SK-N-SH (cell line): ENCODE measurements at regions not wholly inside any gene's neighbourhood (a gene's known extent, or its start where the extent isn't known, plus 50 kb on each side); places are given as distances from the start of the nearest gene placed in this dataset.

Experiments
- CHD2 ChIP-seq: fragments of 150-350 bp; IDR thresholded peaks from 2 replicates; pipeline ENCODE4 v1.6.1; 2018; ENCODE audit warnings: low read length; ENCODE audit not compliant: partially characterized antibody
- ELF1 ChIP-seq: IDR thresholded peaks from 2 replicates; pipeline ENCODE4 v1.4.0; 2012
- EZH2phosphoT487 ChIP-seq: fragments of 200-600 bp; sonication (generic); IDR thresholded peaks from 2 replicates; pipeline ENCODE4 v1.6.1; 2017; ENCODE audit warnings: low read depth, mixed run types, mild to moderate bottlenecking, antibody characterized with exemption, moderate library complexity, borderline replicate concordance
- NRF1 ChIP-seq: IDR thresholded peaks from 2 replicates; pipeline ENCODE4 v1.6.1; 2012; ENCODE audit warnings: low read depth, mild to moderate bottlenecking, low read length
- POLR2AphosphoS5 ChIP-seq: IDR thresholded peaks from 2 replicates; pipeline ENCODE4 v1.6.1; 2012; ENCODE audit warnings: low read depth, low read length
- TAF1 ChIP-seq: IDR thresholded peaks from 2 replicates; pipeline ENCODE4 v1.6.1; 2012; ENCODE audit warnings: low read depth, mild to moderate bottlenecking, low read length, moderate library complexity, borderline replicate concordance
- YY1 ChIP-seq: IDR thresholded peaks from 2 replicates; pipeline ENCODE4 v1.4.0; 2012; ENCODE audit warnings: low read depth, mild to moderate bottlenecking
- TF ChIP-seq, protein P1 (sequence below): fragments of 200-600 bp; sonication (generic); IDR thresholded peaks from 2 replicates; pipeline ENCODE4 v1.6.1; 2017; ENCODE audit warnings: antibody characterized with exemption, mild to moderate bottlenecking, moderate library complexity
- TF ChIP-seq, protein P2 (sequence below): IDR thresholded peaks from 2 replicates; pipeline ENCODE4 v1.4.0; 2012; ENCODE audit warnings: low read depth
- TF ChIP-seq, protein P3 (sequence below): IDR thresholded peaks from 2 replicates; pipeline ENCODE4 v1.6.1; 2012; ENCODE audit warnings: mild to moderate bottlenecking, low read depth, low read length, moderate library complexity
- TF ChIP-seq, protein P4 (sequence below): IDR thresholded peaks from 2 replicates; pipeline ENCODE4 v1.4.0; 2012; ENCODE audit warnings: low read depth, borderline replicate concordance
- TF ChIP-seq, protein P5 (sequence below): IDR thresholded peaks from 2 replicates; pipeline ENCODE4; 2012

DNA sequence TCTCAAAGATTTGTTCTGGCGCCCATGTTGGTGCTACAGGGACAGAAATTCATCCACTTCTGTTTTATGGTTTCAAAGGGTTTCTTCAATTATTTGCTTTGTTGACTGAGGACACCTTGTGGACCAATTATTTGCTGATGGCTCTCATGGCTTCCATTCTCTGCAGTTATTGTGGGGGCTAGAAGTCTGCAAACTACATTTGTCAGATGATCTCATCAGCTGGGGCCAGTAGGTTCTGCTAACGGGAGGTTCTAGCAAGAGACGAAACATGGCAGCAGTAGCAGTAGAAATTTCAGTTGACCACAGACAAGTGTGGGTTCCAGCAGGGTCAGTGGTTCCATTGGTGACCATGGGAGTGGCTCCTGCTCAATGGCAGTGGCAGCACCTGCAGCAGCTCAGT is 72.8 kb upstream of the BLCAP start:
- no peak for TF ChIP-seq YY1
- TF ChIP-seq, protein P1, sequence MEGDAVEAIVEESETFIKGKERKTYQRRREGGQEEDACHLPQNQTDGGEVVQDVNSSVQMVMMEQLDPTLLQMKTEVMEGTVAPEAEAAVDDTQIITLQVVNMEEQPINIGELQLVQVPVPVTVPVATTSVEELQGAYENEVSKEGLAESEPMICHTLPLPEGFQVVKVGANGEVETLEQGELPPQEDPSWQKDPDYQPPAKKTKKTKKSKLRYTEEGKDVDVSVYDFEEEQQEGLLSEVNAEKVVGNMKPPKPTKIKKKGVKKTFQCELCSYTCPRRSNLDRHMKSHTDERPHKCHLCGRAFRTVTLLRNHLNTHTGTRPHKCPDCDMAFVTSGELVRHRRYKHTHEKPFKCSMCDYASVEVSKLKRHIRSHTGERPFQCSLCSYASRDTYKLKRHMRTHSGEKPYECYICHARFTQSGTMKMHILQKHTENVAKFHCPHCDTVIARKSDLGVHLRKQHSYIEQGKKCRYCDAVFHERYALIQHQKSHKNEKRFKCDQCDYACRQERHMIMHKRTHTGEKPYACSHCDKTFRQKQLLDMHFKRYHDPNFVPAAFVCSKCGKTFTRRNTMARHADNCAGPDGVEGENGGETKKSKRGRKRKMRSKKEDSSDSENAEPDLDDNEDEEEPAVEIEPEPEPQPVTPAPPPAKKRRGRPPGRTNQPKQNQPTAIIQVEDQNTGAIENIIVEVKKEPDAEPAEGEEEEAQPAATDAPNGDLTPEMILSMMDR = no peak
- TF ChIP-seq POLR2AphosphoS5 = no peak
- TF ChIP-seq ELF1 = no peak
- TF ChIP-seq, protein P2, sequence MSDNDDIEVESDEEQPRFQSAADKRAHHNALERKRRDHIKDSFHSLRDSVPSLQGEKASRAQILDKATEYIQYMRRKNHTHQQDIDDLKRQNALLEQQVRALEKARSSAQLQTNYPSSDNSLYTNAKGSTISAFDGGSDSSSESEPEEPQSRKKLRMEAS = no peak
- no peak for TF ChIP-seq CHD2
- TF ChIP-seq, protein P3, sequence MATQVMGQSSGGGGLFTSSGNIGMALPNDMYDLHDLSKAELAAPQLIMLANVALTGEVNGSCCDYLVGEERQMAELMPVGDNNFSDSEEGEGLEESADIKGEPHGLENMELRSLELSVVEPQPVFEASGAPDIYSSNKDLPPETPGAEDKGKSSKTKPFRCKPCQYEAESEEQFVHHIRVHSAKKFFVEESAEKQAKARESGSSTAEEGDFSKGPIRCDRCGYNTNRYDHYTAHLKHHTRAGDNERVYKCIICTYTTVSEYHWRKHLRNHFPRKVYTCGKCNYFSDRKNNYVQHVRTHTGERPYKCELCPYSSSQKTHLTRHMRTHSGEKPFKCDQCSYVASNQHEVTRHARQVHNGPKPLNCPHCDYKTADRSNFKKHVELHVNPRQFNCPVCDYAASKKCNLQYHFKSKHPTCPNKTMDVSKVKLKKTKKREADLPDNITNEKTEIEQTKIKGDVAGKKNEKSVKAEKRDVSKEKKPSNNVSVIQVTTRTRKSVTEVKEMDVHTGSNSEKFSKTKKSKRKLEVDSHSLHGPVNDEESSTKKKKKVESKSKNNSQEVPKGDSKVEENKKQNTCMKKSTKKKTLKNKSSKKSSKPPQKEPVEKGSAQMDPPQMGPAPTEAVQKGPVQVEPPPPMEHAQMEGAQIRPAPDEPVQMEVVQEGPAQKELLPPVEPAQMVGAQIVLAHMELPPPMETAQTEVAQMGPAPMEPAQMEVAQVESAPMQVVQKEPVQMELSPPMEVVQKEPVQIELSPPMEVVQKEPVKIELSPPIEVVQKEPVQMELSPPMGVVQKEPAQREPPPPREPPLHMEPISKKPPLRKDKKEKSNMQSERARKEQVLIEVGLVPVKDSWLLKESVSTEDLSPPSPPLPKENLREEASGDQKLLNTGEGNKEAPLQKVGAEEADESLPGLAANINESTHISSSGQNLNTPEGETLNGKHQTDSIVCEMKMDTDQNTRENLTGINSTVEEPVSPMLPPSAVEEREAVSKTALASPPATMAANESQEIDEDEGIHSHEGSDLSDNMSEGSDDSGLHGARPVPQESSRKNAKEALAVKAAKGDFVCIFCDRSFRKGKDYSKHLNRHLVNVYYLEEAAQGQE = no peak
- TF ChIP-seq NRF1 = no peak
- TF ChIP-seq, protein P4, sequence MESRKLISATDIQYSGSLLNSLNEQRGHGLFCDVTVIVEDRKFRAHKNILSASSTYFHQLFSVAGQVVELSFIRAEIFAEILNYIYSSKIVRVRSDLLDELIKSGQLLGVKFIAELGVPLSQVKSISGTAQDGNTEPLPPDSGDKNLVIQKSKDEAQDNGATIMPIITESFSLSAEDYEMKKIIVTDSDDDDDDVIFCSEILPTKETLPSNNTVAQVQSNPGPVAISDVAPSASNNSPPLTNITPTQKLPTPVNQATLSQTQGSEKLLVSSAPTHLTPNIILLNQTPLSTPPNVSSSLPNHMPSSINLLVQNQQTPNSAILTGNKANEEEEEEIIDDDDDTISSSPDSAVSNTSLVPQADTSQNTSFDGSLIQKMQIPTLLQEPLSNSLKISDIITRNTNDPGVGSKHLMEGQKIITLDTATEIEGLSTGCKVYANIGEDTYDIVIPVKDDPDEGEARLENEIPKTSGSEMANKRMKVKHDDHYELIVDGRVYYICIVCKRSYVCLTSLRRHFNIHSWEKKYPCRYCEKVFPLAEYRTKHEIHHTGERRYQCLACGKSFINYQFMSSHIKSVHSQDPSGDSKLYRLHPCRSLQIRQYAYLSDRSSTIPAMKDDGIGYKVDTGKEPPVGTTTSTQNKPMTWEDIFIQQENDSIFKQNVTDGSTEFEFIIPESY = no peak
- TF ChIP-seq, protein P5, sequence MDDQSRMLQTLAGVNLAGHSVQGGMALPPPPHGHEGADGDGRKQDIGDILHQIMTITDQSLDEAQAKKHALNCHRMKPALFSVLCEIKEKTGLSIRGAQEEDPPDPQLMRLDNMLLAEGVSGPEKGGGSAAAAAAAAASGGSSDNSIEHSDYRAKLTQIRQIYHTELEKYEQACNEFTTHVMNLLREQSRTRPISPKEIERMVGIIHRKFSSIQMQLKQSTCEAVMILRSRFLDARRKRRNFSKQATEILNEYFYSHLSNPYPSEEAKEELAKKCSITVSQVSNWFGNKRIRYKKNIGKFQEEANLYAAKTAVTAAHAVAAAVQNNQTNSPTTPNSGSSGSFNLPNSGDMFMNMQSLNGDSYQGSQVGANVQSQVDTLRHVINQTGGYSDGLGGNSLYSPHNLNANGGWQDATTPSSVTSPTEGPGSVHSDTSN = no peak
- no peak for TF ChIP-seq EZH2phosphoT487
- TF ChIP-seq TAF1 = no peak
